ENCODE measurements at regions not wholly inside any gene's neighbourhood (a gene's known extent, or its start where the extent isn't known, plus 50 kb on each side); places are given as distances from the start of the nearest gene placed in this dataset.

GRCh38 chr2:120869730-120870466 is 134.2 kb downstream of the GLI2 start:
- no peak for TF ChIP-seq EZH2phosphoT487 (IDR thresholded peaks at IDR 0.05; ENCODE audit: low read depth, severe bottlenecking, unreplicated experiment)
- TF ChIP-seq, protein P1, sequence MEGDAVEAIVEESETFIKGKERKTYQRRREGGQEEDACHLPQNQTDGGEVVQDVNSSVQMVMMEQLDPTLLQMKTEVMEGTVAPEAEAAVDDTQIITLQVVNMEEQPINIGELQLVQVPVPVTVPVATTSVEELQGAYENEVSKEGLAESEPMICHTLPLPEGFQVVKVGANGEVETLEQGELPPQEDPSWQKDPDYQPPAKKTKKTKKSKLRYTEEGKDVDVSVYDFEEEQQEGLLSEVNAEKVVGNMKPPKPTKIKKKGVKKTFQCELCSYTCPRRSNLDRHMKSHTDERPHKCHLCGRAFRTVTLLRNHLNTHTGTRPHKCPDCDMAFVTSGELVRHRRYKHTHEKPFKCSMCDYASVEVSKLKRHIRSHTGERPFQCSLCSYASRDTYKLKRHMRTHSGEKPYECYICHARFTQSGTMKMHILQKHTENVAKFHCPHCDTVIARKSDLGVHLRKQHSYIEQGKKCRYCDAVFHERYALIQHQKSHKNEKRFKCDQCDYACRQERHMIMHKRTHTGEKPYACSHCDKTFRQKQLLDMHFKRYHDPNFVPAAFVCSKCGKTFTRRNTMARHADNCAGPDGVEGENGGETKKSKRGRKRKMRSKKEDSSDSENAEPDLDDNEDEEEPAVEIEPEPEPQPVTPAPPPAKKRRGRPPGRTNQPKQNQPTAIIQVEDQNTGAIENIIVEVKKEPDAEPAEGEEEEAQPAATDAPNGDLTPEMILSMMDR (IDR thresholded peaks at IDR 0.05; ENCODE audit: poor library complexity): no peak
- no peak for TF ChIP-seq EZH2 (IDR thresholded peaks at IDR 0.05; ENCODE audit: borderline replicate concordance)
- peaks cover 7% of the 10 kb centered on the region for H3K79me2 ChIP-seq
- no peaks in the 10 kb centered on the region for H3K9me2 ChIP-seq (replicated peaks; ENCODE audit: insufficient read depth)
- no peaks in the 10 kb centered on the region for H3K27me3 ChIP-seq
- H3K9me3 ChIP-seq (ENCODE audit: low read depth): no peaks in the 10 kb centered on the region
- no peak overlapping the region for H3K4me2 ChIP-seq
- H3K27ac ChIP-seq: no peak overlapping the region
- WGBS (ENCODE audit: low lambda C conversion rate, missing lambda C conversion rate): 72% methylated on average over 5 of the region's 5 CpGs
- DNase-seq (ENCODE audit: low spot score): no peak
- peaks cover 20% of the 10 kb centered on the region for H3K4me1 ChIP-seq (ENCODE audit: insufficient read depth)
- H4K20me1 ChIP-seq (ENCODE audit: insufficient read depth, poor library complexity, severe bottlenecking): no peaks in the 10 kb centered on the region
- no peak overlapping the region for H2AFZ ChIP-seq
- H3K4me3 ChIP-seq: no peak overlapping the region
- H3K36me3 ChIP-seq (replicated peaks; ENCODE audit: insufficient read depth, low read depth): no peaks in the 10 kb centered on the region

DNA sequence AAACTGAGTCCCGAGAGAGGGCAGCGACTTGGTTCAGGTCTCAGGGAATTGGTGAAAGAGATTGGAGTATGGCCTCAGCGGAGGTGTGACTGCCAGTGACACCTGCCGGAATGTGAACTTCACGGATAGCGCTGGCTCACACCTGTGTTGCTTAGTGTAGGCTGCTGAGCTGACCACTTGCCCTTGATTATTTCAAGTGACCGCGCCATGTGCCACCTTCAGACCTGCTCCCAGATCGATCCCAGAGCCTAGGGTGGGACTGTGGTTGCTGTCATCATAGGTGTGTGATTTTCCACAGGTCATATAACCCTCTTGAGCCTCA is 134.8 kb downstream of the GLI2 start:
- 97% methylated on average over 9 of the region's 9 CpGs for WGBS (ENCODE audit: low lambda C conversion rate, missing lambda C conversion rate)
- H3K79me2 ChIP-seq: peaks cover 7% of the 10 kb centered on the region
- H3K9me2 ChIP-seq (replicated peaks; ENCODE audit: insufficient read depth): no peaks in the 10 kb centered on the region
- TF ChIP-seq EZH2phosphoT487 (IDR thresholded peaks at IDR 0.05; ENCODE audit: low read depth, severe bottlenecking, unreplicated experiment) (no peak), EZH2 (IDR thresholded peaks at IDR 0.05; ENCODE audit: borderline replicate concordance) (no peak)
- TF ChIP-seq, protein P1 (IDR thresholded peaks at IDR 0.05; ENCODE audit: poor library complexity): no peak
- H3K36me3 ChIP-seq (replicated peaks; ENCODE audit: insufficient read depth, low read depth): no peaks in the 10 kb centered on the region
- H3K27me3 ChIP-seq: no peaks in the 10 kb centered on the region
- no peaks in the 10 kb centered on the region for H3K9me3 ChIP-seq (ENCODE audit: low read depth)
- no peak overlapping the region for H3K27ac ChIP-seq
- no peaks in the 10 kb centered on the region for H4K20me1 ChIP-seq (ENCODE audit: insufficient read depth, poor library complexity, severe bottlenecking)
- no peak for DNase-seq (ENCODE audit: low spot score)
- no peak overlapping the region for H3K4me2 ChIP-seq
- H2AFZ ChIP-seq: no peak overlapping the region
- H3K4me1 ChIP-seq (ENCODE audit: insufficient read depth): peaks cover 24% of the 10 kb centered on the region
- no peak overlapping the region for H3K4me3 ChIP-seq

GRCh38 chr2:120871016-120871635 is 135.5 kb downstream of the GLI2 start:
- Histone ChIP-seq H3K27me3 (no peaks in the 10 kb centered on the region), H3K4me2 (no peak overlapping the region), H3K9me2 (replicated peaks; ENCODE audit: insufficient read depth) (no peaks in the 10 kb centered on the region), H3K4me3 (no peak overlapping the region), H3K4me1 (ENCODE audit: insufficient read depth) (peaks cover 24% of the 10 kb centered on the region), H3K27ac (no peak overlapping the region), H3K9me3 (ENCODE audit: low read depth) (no peaks in the 10 kb centered on the region), H3K36me3 (replicated peaks; ENCODE audit: insufficient read depth, low read depth) (no peaks in the 10 kb centered on the region), H2AFZ (no peak overlapping the region), H3K79me2 (peaks cover 7% of the 10 kb centered on the region), H4K20me1 (ENCODE audit: insufficient read depth, poor library complexity, severe bottlenecking) (no peaks in the 10 kb centered on the region)
- TF ChIP-seq EZH2phosphoT487 (IDR thresholded peaks at IDR 0.05; ENCODE audit: low read depth, severe bottlenecking, unreplicated experiment) (no peak), EZH2 (IDR thresholded peaks at IDR 0.05; ENCODE audit: borderline replicate concordance) (no peak)
- TF ChIP-seq, protein P1 (IDR thresholded peaks at IDR 0.05; ENCODE audit: poor library complexity): no peak
- 91% methylated on average over 10 of the region's 10 CpGs for WGBS (ENCODE audit: low lambda C conversion rate, missing lambda C conversion rate)
- DNase-seq (ENCODE audit: low spot score): no peak
